ENCODE measurements at regions not wholly inside any gene's neighbourhood (a gene's known extent, or its start where the extent isn't known, plus 50 kb on each side); places are given as distances from the start of the nearest gene placed in this dataset.

DNA sequence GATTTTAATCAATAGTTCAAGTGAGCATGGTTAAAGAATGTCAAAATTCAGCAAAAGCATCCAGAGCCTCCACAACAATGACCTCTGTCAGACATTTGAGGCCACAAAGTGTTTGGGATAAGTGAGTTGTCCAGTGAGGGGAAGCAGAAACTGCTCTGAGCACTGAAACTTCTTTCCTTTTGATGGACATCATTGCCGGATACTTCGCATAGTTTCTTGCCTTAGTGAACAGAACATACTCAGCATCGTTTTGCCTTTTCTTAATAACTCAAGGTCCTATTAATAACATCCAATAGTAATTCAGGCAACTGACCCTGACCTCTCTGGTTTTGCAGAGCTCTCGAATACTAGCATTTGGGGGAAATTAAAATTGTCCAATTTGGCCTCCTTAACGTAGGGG, 78.6 kb downstream of the EDN3 start:
- no peak overlapping the region for H2AFZ ChIP-seq (ENCODE audit: low read length)
- no peak overlapping the region for H3K4me2 ChIP-seq (ENCODE audit: insufficient read depth, low read length, poor library complexity, severe bottlenecking)
- H3K23ac ChIP-seq (ENCODE audit: low read depth, low read length, poor library complexity) = no peak overlapping the region
- H3K79me1 ChIP-seq (ENCODE audit: low read depth, low read length) = no peaks in the 10 kb centered on the region
- H2BK12ac ChIP-seq (ENCODE audit: low read length) = no peak overlapping the region
- DNase-seq (ENCODE audit: low spot score) = no peak
- H3K27ac ChIP-seq (replicated peaks; ENCODE audit: low read length) = no peak overlapping the region
- no peak overlapping the region for H3K14ac ChIP-seq (ENCODE audit: low read length)
- H3K4ac ChIP-seq (ENCODE audit: low read length) = no peak overlapping the region
- no peaks in the 10 kb centered on the region for H3K27me3 ChIP-seq (ENCODE audit: control insufficient read depth in 3 of 3, insufficient read depth in 3 of 3, low read depth in 1 of 3, low read length in 3 of 3)
- no peak overlapping the region for H3K9ac ChIP-seq (ENCODE audit: low read depth, low read length, poor library complexity)
- no peak overlapping the region for H4K8ac ChIP-seq (ENCODE audit: low read depth, low read length)
- H4K91ac ChIP-seq (ENCODE audit: low read depth, low read length, poor library complexity) = no peak overlapping the region
- no peak overlapping the region for H2AK5ac ChIP-seq (ENCODE audit: low read depth, low read length)
- H2BK15ac ChIP-seq (ENCODE audit: low read length) = no peak overlapping the region
- no peak overlapping the region for H2BK5ac ChIP-seq (ENCODE audit: low read length)
- H2BK120ac ChIP-seq (ENCODE audit: low read depth, low read length) = no peak overlapping the region
- peaks cover 0 to 5% of the 10 kb centered on the region in 2 donors for H3K4me1 ChIP-seq (ENCODE audit: control insufficient read depth in 2 of 2, insufficient read depth in 1 of 2, low read depth in 1 of 2, low read length in 2 of 2)
- H3K4me3 ChIP-seq (ENCODE audit: low read length in 2 of 2) = no peak overlapping the region
- no peaks in the 10 kb centered on the region for H3K36me3 ChIP-seq (replicated peaks in 1 of 2; ENCODE audit: control insufficient read depth in 2 of 2, insufficient read depth in 2 of 2, low read length in 2 of 2)
- no CpG with 5 or more reads among the region's 5 CpGs for WGBS, 2 donors (ENCODE audit: extremely low coverage in 2 of 2, insufficient read length in 2 of 2, insufficient replicate concordance in 1 of 2)
- no peak overlapping the region for H3K18ac ChIP-seq (ENCODE audit: low read length)
- H3K9me3 ChIP-seq (replicated peaks in 1 of 2; ENCODE audit: control insufficient read depth in 2 of 2, insufficient read depth in 1 of 2, low read depth in 1 of 2, low read length in 2 of 2) = peaks cover 0 to 2% of the 10 kb centered on the region in 2 donors

DNA sequence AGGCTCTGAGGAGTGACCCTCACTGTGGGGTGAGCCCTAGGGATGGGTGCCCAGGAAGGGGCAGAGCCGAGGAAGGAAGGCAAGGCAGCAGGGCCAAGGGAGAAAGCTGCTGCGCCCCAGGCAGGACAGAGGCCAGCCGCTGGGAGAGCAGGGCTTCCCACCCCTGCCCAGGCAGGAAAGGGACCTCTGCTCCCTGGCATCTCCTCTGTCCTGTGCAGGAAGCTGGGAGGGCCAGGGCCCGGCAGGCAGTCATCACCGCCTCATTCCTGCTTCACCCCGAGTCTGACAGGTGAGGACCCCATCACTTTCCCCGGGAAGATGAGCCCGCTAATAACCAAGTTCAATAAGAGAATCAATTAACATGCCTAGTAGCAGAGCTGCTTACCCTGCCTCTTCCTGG, 81.3 kb downstream of the EDN3 start:
- Histone ChIP-seq H3K27ac (replicated peaks; ENCODE audit: low read length) (no peak overlapping the region), H3K9ac (ENCODE audit: low read depth, low read length, poor library complexity) (no peak overlapping the region), H3K4me3 (ENCODE audit: low read length in 2 of 2) (no peak overlapping the region), H3K79me1 (ENCODE audit: low read depth, low read length) (no peaks in the 10 kb centered on the region), H3K4me1 (ENCODE audit: control insufficient read depth in 2 of 2, insufficient read depth in 1 of 2, low read depth in 1 of 2, low read length in 2 of 2) (peaks cover 0 to 13% of the 10 kb centered on the region in 2 donors), H4K8ac (ENCODE audit: low read depth, low read length) (no peak overlapping the region), H2BK5ac (ENCODE audit: low read length) (no peak overlapping the region), H4K91ac (ENCODE audit: low read depth, low read length, poor library complexity) (no peak overlapping the region), H3K23ac (ENCODE audit: low read depth, low read length, poor library complexity) (no peak overlapping the region), H2AK5ac (ENCODE audit: low read depth, low read length) (peak overlapping the region; percentile 2), H2BK15ac (ENCODE audit: low read length) (no peak overlapping the region), H3K36me3 (replicated peaks in 1 of 2; ENCODE audit: control insufficient read depth in 2 of 2, insufficient read depth in 2 of 2, low read length in 2 of 2) (no peaks in the 10 kb centered on the region), H3K14ac (ENCODE audit: low read length) (no peak overlapping the region), H2BK120ac (ENCODE audit: low read depth, low read length) (no peak overlapping the region), H2BK12ac (ENCODE audit: low read length) (no peak overlapping the region), H3K4me2 (ENCODE audit: insufficient read depth, low read length, poor library complexity, severe bottlenecking) (no peak overlapping the region), H3K27me3 (ENCODE audit: control insufficient read depth in 3 of 3, insufficient read depth in 3 of 3, low read depth in 1 of 3, low read length in 3 of 3) (no peaks in the 10 kb centered on the region), H2AFZ (ENCODE audit: low read length) (no peak overlapping the region), H3K9me3 (replicated peaks in 1 of 2; ENCODE audit: control insufficient read depth in 2 of 2, insufficient read depth in 1 of 2, low read depth in 1 of 2, low read length in 2 of 2) (peaks cover 0 to 2% of the 10 kb centered on the region in 2 donors), H3K4ac (ENCODE audit: low read length) (no peak overlapping the region), H3K18ac (ENCODE audit: low read length) (peak overlapping the region; percentile 33)
- DNase-seq (ENCODE audit: low spot score) = no peak
- WGBS, 2 donors (ENCODE audit: extremely low coverage in 2 of 2, insufficient read length in 2 of 2, insufficient replicate concordance in 1 of 2) = no CpG with 5 or more reads among the region's 8 CpGs

DNA sequence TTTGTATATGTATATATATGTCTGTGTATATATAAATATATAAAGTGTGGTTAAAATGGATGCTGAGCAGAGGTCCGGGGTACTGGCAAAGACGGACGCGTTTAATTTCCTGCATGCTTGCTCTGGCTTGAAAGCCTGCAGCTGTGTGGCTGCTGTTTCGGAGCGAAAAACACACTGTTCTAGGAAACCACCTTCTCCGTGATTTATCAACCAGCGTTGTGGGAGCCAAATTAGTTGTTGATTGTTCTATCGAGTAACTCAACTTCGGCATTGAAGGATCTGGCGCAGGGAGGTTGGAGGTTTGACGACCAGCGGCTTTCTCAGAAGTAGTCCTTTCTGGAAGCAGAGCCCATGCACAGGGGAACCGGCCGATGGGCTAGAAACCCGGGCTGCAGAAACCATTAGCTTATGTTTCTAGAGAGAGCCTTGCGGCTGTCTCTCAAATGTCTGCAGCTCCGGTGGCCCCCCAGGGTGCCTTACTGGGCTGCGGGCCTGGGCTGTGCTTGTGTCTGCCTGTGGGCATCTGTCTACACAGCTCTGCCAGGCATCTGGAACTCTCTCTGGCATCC, 81.8 kb downstream of the EDN3 start:
- Histone ChIP-seq H2BK12ac (ENCODE audit: low read length) (no peak overlapping the region), H2BK5ac (ENCODE audit: low read length) (no peak overlapping the region), H3K9ac (ENCODE audit: low read depth, low read length, poor library complexity) (no peak overlapping the region), H3K23ac (ENCODE audit: low read depth, low read length, poor library complexity) (no peak overlapping the region), H3K18ac (ENCODE audit: low read length) (no peak overlapping the region), H3K14ac (ENCODE audit: low read length) (no peak overlapping the region), H3K4me1 (ENCODE audit: control insufficient read depth in 2 of 2, insufficient read depth in 1 of 2, low read depth in 1 of 2, low read length in 2 of 2) (peaks cover 0 to 17% of the 10 kb centered on the region in 2 donors), H4K91ac (ENCODE audit: low read depth, low read length, poor library complexity) (no peak overlapping the region), H2AFZ (ENCODE audit: low read length) (no peak overlapping the region), H3K9me3 (replicated peaks in 1 of 2; ENCODE audit: control insufficient read depth in 2 of 2, insufficient read depth in 1 of 2, low read depth in 1 of 2, low read length in 2 of 2) (peaks cover 0 to 2% of the 10 kb centered on the region in 2 donors), H2BK15ac (ENCODE audit: low read length) (peak overlapping the region; percentile 7), H3K36me3 (replicated peaks in 1 of 2; ENCODE audit: control insufficient read depth in 2 of 2, insufficient read depth in 2 of 2, low read length in 2 of 2) (no peaks in the 10 kb centered on the region), H3K4ac (ENCODE audit: low read length) (peak overlapping the region; percentile 17), H2AK5ac (ENCODE audit: low read depth, low read length) (no peak overlapping the region), H3K27me3 (ENCODE audit: control insufficient read depth in 3 of 3, insufficient read depth in 3 of 3, low read depth in 1 of 3, low read length in 3 of 3) (no peaks in the 10 kb centered on the region), H3K79me1 (ENCODE audit: low read depth, low read length) (no peaks in the 10 kb centered on the region), H3K4me2 (ENCODE audit: insufficient read depth, low read length, poor library complexity, severe bottlenecking) (no peak overlapping the region), H2BK120ac (ENCODE audit: low read depth, low read length) (no peak overlapping the region), H4K8ac (ENCODE audit: low read depth, low read length) (no peak overlapping the region), H3K4me3 (ENCODE audit: low read length in 2 of 2) (no peak overlapping the region), H3K27ac (replicated peaks; ENCODE audit: low read length) (no peak overlapping the region)
- no peak for DNase-seq (ENCODE audit: low spot score)
- WGBS, 2 donors (ENCODE audit: extremely low coverage in 2 of 2, insufficient read length in 2 of 2, insufficient replicate concordance in 1 of 2) = no CpG with 5 or more reads among the region's 19 CpGs

DNA sequence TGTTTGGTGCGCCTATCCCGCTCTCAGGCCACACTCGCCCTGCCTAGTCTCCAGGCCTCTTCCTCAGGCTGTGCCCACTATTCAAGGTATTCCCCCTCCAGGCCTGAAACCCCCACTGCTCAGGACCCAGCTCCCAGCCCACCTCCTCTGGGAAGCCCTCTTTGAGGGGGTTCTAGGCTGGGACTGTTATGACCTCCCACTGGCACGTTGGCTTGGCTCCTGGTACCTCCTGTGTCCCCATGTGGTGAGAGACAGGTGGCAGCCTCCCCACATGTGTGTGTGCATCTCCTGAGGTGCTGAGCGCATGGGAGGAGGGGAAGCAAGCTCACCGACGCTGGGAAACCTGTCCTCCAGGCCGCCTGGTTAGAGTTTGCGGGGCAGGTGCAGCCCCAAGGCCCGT, 82.5 kb downstream of the EDN3 start:
- Histone ChIP-seq H2BK15ac (ENCODE audit: low read length) (peak overlapping the region; percentile 79), H2BK120ac (ENCODE audit: low read depth, low read length) (no peak overlapping the region), H3K14ac (ENCODE audit: low read length) (no peak overlapping the region), H3K4me3 (ENCODE audit: low read length in 2 of 2) (no peak overlapping the region), H3K79me1 (ENCODE audit: low read depth, low read length) (no peaks in the 10 kb centered on the region), H3K27me3 (ENCODE audit: control insufficient read depth in 3 of 3, insufficient read depth in 3 of 3, low read depth in 1 of 3, low read length in 3 of 3) (no peaks in the 10 kb centered on the region), H4K8ac (ENCODE audit: low read depth, low read length) (no peak overlapping the region), H3K4me1 (ENCODE audit: control insufficient read depth in 2 of 2, insufficient read depth in 1 of 2, low read depth in 1 of 2, low read length in 2 of 2) (peaks cover 0 to 19% of the 10 kb centered on the region in 2 donors), H2BK5ac (ENCODE audit: low read length) (peak overlapping the region; percentile 31), H3K4me2 (ENCODE audit: insufficient read depth, low read length, poor library complexity, severe bottlenecking) (no peak overlapping the region), H2BK12ac (ENCODE audit: low read length) (no peak overlapping the region), H3K23ac (ENCODE audit: low read depth, low read length, poor library complexity) (peak overlapping the region; percentile 52), H2AK5ac (ENCODE audit: low read depth, low read length) (no peak overlapping the region), H3K27ac (replicated peaks; ENCODE audit: low read length) (no peak overlapping the region), H4K91ac (ENCODE audit: low read depth, low read length, poor library complexity) (no peak overlapping the region), H3K9ac (ENCODE audit: low read depth, low read length, poor library complexity) (no peak overlapping the region), H3K18ac (ENCODE audit: low read length) (peak overlapping the region; percentile 81), H2AFZ (ENCODE audit: low read length) (no peak overlapping the region), H3K9me3 (replicated peaks in 1 of 2; ENCODE audit: control insufficient read depth in 2 of 2, insufficient read depth in 1 of 2, low read depth in 1 of 2, low read length in 2 of 2) (peaks cover 0 to 2% of the 10 kb centered on the region in 2 donors), H3K36me3 (replicated peaks in 1 of 2; ENCODE audit: control insufficient read depth in 2 of 2, insufficient read depth in 2 of 2, low read length in 2 of 2) (no peaks in the 10 kb centered on the region), H3K4ac (ENCODE audit: low read length) (no peak overlapping the region)
- WGBS, 2 donors (ENCODE audit: extremely low coverage in 2 of 2, insufficient read length in 2 of 2, insufficient replicate concordance in 1 of 2) = no CpG with 5 or more reads among the region's 10 CpGs
- no peak for DNase-seq (ENCODE audit: low spot score)

All from neuronal stem cell (in vitro differentiated cells).